Neuronal stem cell (in vitro differentiated cells): ENCODE measurements at regions not wholly inside any gene's neighbourhood (a gene's known extent, or its start where the extent isn't known, plus 50 kb on each side); places are given as distances from the start of the nearest gene placed in this dataset.
"Not testable (repeated sequence)": the region's sequence is repeated elsewhere in the genome, so short reads cannot be mapped to it uniquely, and the experiment has no call there.

Source experiments
- DNase-seq: peaks from one replicate; pipeline ENCODE4 v3.0.0-alpha.2; 2013; ENCODE audit warnings: low spot score
- H2AFZ ChIP-seq: one replicate; pipeline ENCODE4 v1.6.1; 2013; ENCODE audit warnings: mild to moderate bottlenecking, low read length, inconsistent platforms
- H2AK5ac ChIP-seq: 2 replicates; pipeline ENCODE4 v1.6.1; 2013; ENCODE audit warnings: low read depth, mild to moderate bottlenecking, inconsistent platforms, low read length, moderate library complexity, mixed read lengths
- H2BK120ac ChIP-seq: 2 replicates; pipeline ENCODE4 v1.6.1; 2013; ENCODE audit warnings: low read depth, mild to moderate bottlenecking, inconsistent platforms, low read length, moderate library complexity, mixed read lengths
- H2BK12ac ChIP-seq: one replicate; pipeline ENCODE4 v1.6.1; 2013; ENCODE audit warnings: low read length, inconsistent platforms
- H2BK15ac ChIP-seq: 2 replicates; pipeline ENCODE4 v1.6.1; 2013; ENCODE audit warnings: mild to moderate bottlenecking, low read length, inconsistent platforms, mixed read lengths
- H2BK5ac ChIP-seq: one replicate; pipeline ENCODE4 v1.6.1; 2013; ENCODE audit warnings: inconsistent platforms, mild to moderate bottlenecking, low read length, moderate library complexity
- H3K14ac ChIP-seq: one replicate; pipeline ENCODE4 v1.6.1; 2013; ENCODE audit warnings: low read length, inconsistent platforms
- H3K18ac ChIP-seq: 2 replicates; pipeline ENCODE4 v1.6.1; 2013; ENCODE audit warnings: low read length, inconsistent platforms
- H3K23ac ChIP-seq: 2 replicates; pipeline ENCODE4 v1.6.1; 2013; ENCODE audit warnings: low read depth, mild to moderate bottlenecking, mixed read lengths, low read length, inconsistent platforms; ENCODE audit not compliant: poor library complexity
- H3K27ac ChIP-seq: replicated peaks from 3 replicates; pipeline ENCODE4 v1.5.1; 2013; ENCODE audit warnings: low read length, inconsistent platforms
- H3K27me3 ChIP-seq, 3 experiments: 2 replicates each; pipeline ENCODE4 v1.6.1; 2013; ENCODE audit warnings: low read length in 3 of 3, mild to moderate bottlenecking in 2 of 3, inconsistent platforms in 1 of 3, low read depth in 1 of 3, mixed read lengths in 1 of 3, moderate library complexity in 1 of 3; ENCODE audit not compliant: control insufficient read depth in 3 of 3, insufficient read depth in 3 of 3
- H3K36me3 ChIP-seq, 2 donors: replicated peaks in 1 of 2; 2 replicates each; pipeline ENCODE4 v1.6.1; 2013; ENCODE audit warnings: low read length in 2 of 2; ENCODE audit not compliant: control insufficient read depth in 2 of 2, insufficient read depth in 2 of 2
- H3K4ac ChIP-seq: 2 replicates; pipeline ENCODE4 v1.6.1; 2013; ENCODE audit warnings: inconsistent platforms, mild to moderate bottlenecking, low read length, moderate library complexity
- H3K4me1 ChIP-seq, 2 donors: 1 replicate in 1 of 2; 2 replicates in 1 of 2; pipeline ENCODE4 v1.6.1; 2013; ENCODE audit warnings: low read length in 2 of 2, low read depth in 1 of 2; ENCODE audit not compliant: control insufficient read depth in 2 of 2, insufficient read depth in 1 of 2
- H3K4me2 ChIP-seq: one replicate; pipeline ENCODE4 v1.6.1; 2013; ENCODE audit warnings: mild to moderate bottlenecking, low read length, inconsistent platforms; ENCODE audit not compliant: insufficient read depth, poor library complexity, severe bottlenecking
- H3K4me3 ChIP-seq, 2 donors: 2 replicates each; pipeline ENCODE4 v1.5.1; 2013; ENCODE audit warnings: low read length in 2 of 2, mild to moderate bottlenecking in 2 of 2, inconsistent platforms in 1 of 2, moderate library complexity in 1 of 2
- H3K79me1 ChIP-seq: one replicate; pipeline ENCODE4 v1.6.1; 2013; ENCODE audit warnings: low read depth, mild to moderate bottlenecking, inconsistent platforms, low read length, moderate library complexity
- H3K9ac ChIP-seq: one replicate; pipeline ENCODE4 v1.6.1; 2013; ENCODE audit warnings: mild to moderate bottlenecking, low read depth, low read length, inconsistent platforms; ENCODE audit not compliant: poor library complexity
- H3K9me3 ChIP-seq, 2 donors: replicated peaks in 1 of 2; 2 replicates each; pipeline versions ENCODE3 to v1.6.1; 2013; ENCODE audit warnings: low read length in 2 of 2, mild to moderate bottlenecking in 2 of 2, inconsistent platforms in 1 of 2, low read depth in 1 of 2, mixed read lengths in 1 of 2, moderate library complexity in 1 of 2; ENCODE audit not compliant: control insufficient read depth in 2 of 2, insufficient read depth in 1 of 2
- H4K8ac ChIP-seq: one replicate; pipeline ENCODE4 v1.6.1; 2013; ENCODE audit warnings: low read depth, mild to moderate bottlenecking, inconsistent platforms, low read length, moderate library complexity
- H4K91ac ChIP-seq: one replicate; pipeline ENCODE4 v1.6.1; 2013; ENCODE audit warnings: low read length, low read depth, mild to moderate bottlenecking, inconsistent platforms; ENCODE audit not compliant: poor library complexity
- WGBS, 2 donors: extraction: QIAGEN DNeasy Blood & Tissue Kit; methylation state at CpG; one replicate each; pipeline ENCODE4 v1.1.7; 2013; ENCODE audit warnings: missing lambda C conversion rate in 2 of 2, mixed read lengths in 1 of 2; ENCODE audit not compliant: insufficient read length in 2 of 2, insufficient replicate concordance in 1 of 2; ENCODE audit errors: extremely low coverage in 2 of 2; 5-methylcytosine and 5-hydroxymethylcytosine counted together

DNA sequence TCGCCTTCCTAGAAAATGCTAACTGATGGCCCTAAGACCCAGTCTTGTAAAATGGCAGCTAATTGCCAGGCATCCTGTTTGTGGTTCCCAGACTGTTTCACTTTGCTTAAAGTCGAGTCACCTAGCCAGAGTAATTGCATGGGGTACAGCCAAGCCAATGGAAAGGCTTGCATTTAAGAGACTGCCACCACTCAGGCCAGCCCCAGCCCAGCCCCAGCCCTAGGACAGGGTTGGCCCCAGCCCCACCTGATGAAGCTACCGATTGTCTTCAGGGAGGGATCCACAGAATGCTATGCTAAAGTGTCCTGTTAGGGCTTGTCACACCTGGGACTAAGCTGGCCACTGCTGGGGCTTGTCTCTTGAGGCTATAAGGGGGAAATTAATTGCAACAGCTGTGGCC, 194.6 kb upstream of the KLF3 start:
- no CpG with 5 or more reads among the region's 3 CpGs for WGBS, 2 donors

DNA sequence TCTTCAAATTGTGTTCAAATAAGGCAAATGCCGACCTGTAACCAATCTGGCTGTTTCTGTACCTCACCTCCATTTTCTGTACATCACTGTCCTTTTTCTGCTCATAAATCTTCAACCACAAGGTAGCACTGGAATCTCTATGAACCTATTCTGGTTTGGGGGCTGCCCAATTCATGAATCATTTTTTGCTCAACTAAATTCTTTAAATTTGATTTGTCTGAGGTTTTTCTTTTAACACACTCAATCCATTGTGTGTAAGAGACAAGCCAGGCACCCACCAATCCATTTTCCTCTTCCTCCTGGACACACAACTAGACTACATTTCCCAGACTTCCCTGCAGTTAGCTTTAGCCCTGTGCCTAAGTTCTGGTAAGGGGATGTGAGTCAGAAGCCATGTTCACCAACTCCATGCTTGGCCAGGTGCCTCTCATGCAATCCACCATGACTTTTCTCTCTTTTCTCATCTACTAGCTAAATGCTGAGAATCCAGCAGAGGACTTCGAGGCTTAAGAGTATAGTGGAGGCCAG, 193.2 kb upstream of the KLF3 start:
- no peak overlapping the region for H4K8ac ChIP-seq
- H3K27me3 ChIP-seq: no peaks in the 10 kb centered on the region

More for the DNA sequence above, 194.6 kb upstream of the KLF3 start:
- Histone ChIP-seq H3K4ac (no peak overlapping the region), H2AK5ac (no peak overlapping the region), H3K79me1 (no peaks in the 10 kb centered on the region), H2BK12ac (no peak overlapping the region), H3K4me1 (peaks cover 0 to 2% of the 10 kb centered on the region in 2 donors), H3K4me3 (no peak overlapping the region), H2BK15ac (no peak overlapping the region), H3K18ac (no peak overlapping the region), H2BK120ac (no peak overlapping the region), H3K9ac (no peak overlapping the region), H3K9me3 (peaks cover 5 to 10% of the 10 kb centered on the region in 2 donors), H2AFZ (no peak overlapping the region), H4K91ac (no peak overlapping the region), H3K27me3 (no peaks in the 10 kb centered on the region), H3K36me3 (no peaks in the 10 kb centered on the region), H3K4me2 (no peak overlapping the region), H3K27ac (no peak overlapping the region), H3K23ac (no peak overlapping the region), H2BK5ac (no peak overlapping the region), H4K8ac (no peak overlapping the region), H3K14ac (no peak overlapping the region)
- DNase-seq: no peak

DNA sequence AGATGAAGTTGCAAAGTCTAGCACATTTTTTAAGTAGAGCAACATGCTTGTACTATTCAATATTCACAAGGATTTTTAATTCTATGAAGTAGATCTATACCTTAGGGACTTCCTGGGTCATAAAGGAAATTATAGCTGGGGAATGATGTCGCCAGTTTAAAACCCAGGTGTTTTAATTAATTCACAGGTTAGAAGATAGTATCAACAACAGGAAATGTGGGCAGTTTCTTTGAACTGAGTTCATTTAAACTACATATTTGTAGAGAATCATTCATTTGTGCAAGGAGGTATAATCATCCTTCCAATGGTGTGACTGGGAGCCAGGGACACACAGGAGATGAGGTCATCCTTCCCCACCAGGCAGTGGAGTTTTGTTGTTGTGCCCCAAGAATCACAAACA, 181.3 kb upstream of the KLF3 start:
- no peaks in the 10 kb centered on the region for H3K79me1 ChIP-seq
- H2BK15ac ChIP-seq: no peak overlapping the region
- H3K9me3 ChIP-seq: no peaks in the 10 kb centered on the region
- H2BK5ac ChIP-seq: no peak overlapping the region
- WGBS, 2 donors: no CpG with 5 or more reads among the region's 1 CpG
- H3K36me3 ChIP-seq: no peaks in the 10 kb centered on the region
- H3K9ac ChIP-seq: no peak overlapping the region
- no peaks in the 10 kb centered on the region for H3K27me3 ChIP-seq
- no peak overlapping the region for H2AFZ ChIP-seq
- no peak overlapping the region for H3K18ac ChIP-seq
- H3K14ac ChIP-seq: no peak overlapping the region
- DNase-seq: no peak
- H2BK12ac ChIP-seq: no peak overlapping the region
- H3K4me3 ChIP-seq: no peak overlapping the region
- no peak overlapping the region for H4K91ac ChIP-seq
- H2BK120ac ChIP-seq: no peak overlapping the region
- no peak overlapping the region for H3K4me2 ChIP-seq
- no peak overlapping the region for H3K4ac ChIP-seq
- no peak overlapping the region for H4K8ac ChIP-seq
- no peak overlapping the region for H3K23ac ChIP-seq
- peaks cover 0 to 5% of the 10 kb centered on the region in 2 donors for H3K4me1 ChIP-seq
- no peak overlapping the region for H3K27ac ChIP-seq
- no peak overlapping the region for H2AK5ac ChIP-seq

More for the DNA sequence above, 193.2 kb upstream of the KLF3 start:
- H2AK5ac ChIP-seq: no peak overlapping the region
- H3K9me3 ChIP-seq: peaks cover 5 to 11% of the 10 kb centered on the region in 2 donors
- DNase-seq: no peak
- no peak overlapping the region for H3K4me3 ChIP-seq
- H3K4me2 ChIP-seq: no peak overlapping the region
- no peaks in the 10 kb centered on the region for H3K4me1 ChIP-seq
- H3K9ac ChIP-seq: no peak overlapping the region
- no peak overlapping the region for H2AFZ ChIP-seq
- no peaks in the 10 kb centered on the region for H3K79me1 ChIP-seq
- no peak overlapping the region for H3K23ac ChIP-seq
- H3K36me3 ChIP-seq: no peaks in the 10 kb centered on the region
- H2BK15ac ChIP-seq: no peak overlapping the region
- no peak overlapping the region for H2BK12ac ChIP-seq
- no peak overlapping the region for H4K91ac ChIP-seq
- H3K4ac ChIP-seq: no peak overlapping the region
- H3K27ac ChIP-seq: no peak overlapping the region
- no CpG with 5 or more reads among the region's 2 CpGs for WGBS, 2 donors
- no peak overlapping the region for H2BK120ac ChIP-seq
- H3K14ac ChIP-seq: no peak overlapping the region
- no peak overlapping the region for H2BK5ac ChIP-seq
- no peak overlapping the region for H3K18ac ChIP-seq

DNA sequence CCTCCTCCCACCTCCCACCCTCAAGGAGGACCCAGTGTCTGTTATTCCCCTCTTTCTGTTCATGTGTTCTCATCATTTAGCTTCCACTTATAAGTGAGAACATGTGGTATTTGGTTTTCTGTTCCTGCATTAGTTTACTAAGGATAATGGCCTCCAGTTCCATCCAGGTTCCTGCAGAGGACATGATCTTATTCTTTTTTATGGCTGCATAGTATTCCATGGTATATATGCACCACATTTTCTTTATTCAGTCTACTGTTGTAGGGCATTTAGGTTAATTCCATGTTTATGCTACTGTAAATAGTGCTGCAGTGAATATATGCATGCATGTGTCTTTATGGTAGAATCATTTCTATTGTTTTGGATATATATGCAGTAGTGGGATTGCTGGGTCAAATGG, 180.4 kb upstream of the KLF3 start:
- H2BK120ac ChIP-seq, H2BK15ac ChIP-seq, H2AK5ac ChIP-seq, H3K79me1 ChIP-seq, H2BK5ac ChIP-seq, H3K4me1 ChIP-seq, H3K23ac ChIP-seq, H3K9me3 ChIP-seq, H3K9ac ChIP-seq, H3K4me3 ChIP-seq, H3K18ac ChIP-seq, H3K27me3 ChIP-seq, H2BK12ac ChIP-seq, H3K14ac ChIP-seq, H3K27ac ChIP-seq, H3K4me2 ChIP-seq, H3K4ac ChIP-seq, H3K36me3 ChIP-seq, H2AFZ ChIP-seq, DNase-seq, H4K91ac ChIP-seq, H4K8ac ChIP-seq: not testable (repeated sequence)
